ENCODE measurements at regions not wholly inside any gene's neighbourhood (a gene's known extent, or its start where the extent isn't known, plus 50 kb on each side); places are given as distances from the start of the nearest gene placed in this dataset.

DNA sequence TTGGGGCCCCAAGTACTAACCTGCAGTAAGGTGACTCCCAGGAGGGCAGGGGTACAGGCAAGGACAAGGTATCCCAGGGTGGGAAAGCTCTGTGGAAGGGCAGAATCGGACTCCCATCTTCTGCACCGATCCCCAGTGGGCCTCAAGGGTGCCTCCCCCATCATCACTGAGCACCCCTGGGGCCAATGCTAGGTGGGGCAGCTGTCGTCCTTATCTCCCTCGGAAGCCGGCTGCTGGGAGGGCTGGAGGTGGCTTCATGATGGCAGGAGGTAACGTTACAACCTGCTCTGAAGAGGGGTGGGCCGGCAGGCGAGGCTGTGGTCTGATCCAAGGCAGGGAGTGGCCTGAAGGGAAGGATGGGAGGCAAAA, 87.6 kb upstream of the LINC01488 start:
- no peak for TF ChIP-seq CTCF (conservative IDR thresholded peaks at IDR 0.05)
- Mint-ChIP-seq H3K4me1 (no peaks in the 10 kb centered on the region), H3K9me3 (peaks cover 17% of the 10 kb centered on the region), H3K27ac (peak overlapping the region; percentile 44), H3K4me3 (no peak overlapping the region), H3K27me3 (ENCODE audit: insufficient read depth) (no peaks in the 10 kb centered on the region), H3K36me3 (ENCODE audit: low read depth) (no peaks in the 10 kb centered on the region)
- H3K9ac ChIP-seq (ENCODE audit: extremely low read depth, low read length, poor library complexity, severe bottlenecking), result no peak overlapping the region
- H3K27ac ChIP-seq (ENCODE audit: low read depth, low read length), result no peak overlapping the region
- H3K4me1 ChIP-seq (ENCODE audit: control insufficient read depth, insufficient read depth, low read length), result no peaks in the 10 kb centered on the region
- no peak overlapping the region for H3K4me3 ChIP-seq (ENCODE audit: low read length)
- no peaks in the 10 kb centered on the region for H3K27me3 ChIP-seq (ENCODE audit: control insufficient read depth, insufficient read depth, low read length, poor library complexity, severe bottlenecking)
- no peaks in the 10 kb centered on the region for H3K36me3 ChIP-seq (ENCODE audit: control insufficient read depth, insufficient read depth, low read length)
- H3K9me3 ChIP-seq (ENCODE audit: control insufficient read depth, low read length), result peaks cover under 1% of the 10 kb centered on the region
- DNase-seq, result no peak
- 86 to 100% methylated on average over 2 to 8 of the region's 8 CpGs for WGBS, 2 experiments (ENCODE audit: insufficient coverage in 1 of 2, insufficient read length in 1 of 2)

- WGBS, 2 experiments (ENCODE audit: insufficient coverage in 1 of 2, insufficient read length in 1 of 2), result 88 to 92% methylated on average over 13 to 20 of the region's 20 CpGs
- peak overlapping the region; percentile 38 for H3K27ac ChIP-seq (ENCODE audit: low read depth, low read length)
- H3K27me3 Mint-ChIP-seq (ENCODE audit: insufficient read depth), result no peaks in the 10 kb centered on the region
- H3K27ac Mint-ChIP-seq, result peak overlapping the region; percentile 44
- no peaks in the 10 kb centered on the region for H3K36me3 Mint-ChIP-seq (ENCODE audit: low read depth)
- peaks cover 13% of the 10 kb centered on the region for H3K9me3 Mint-ChIP-seq
- H3K36me3 ChIP-seq (ENCODE audit: control insufficient read depth, insufficient read depth, low read length), result no peaks in the 10 kb centered on the region
- no peak overlapping the region for H3K9ac ChIP-seq (ENCODE audit: extremely low read depth, low read length, poor library complexity, severe bottlenecking)
- H3K4me3 Mint-ChIP-seq, result no peak overlapping the region
- no peak for TF ChIP-seq CTCF (conservative IDR thresholded peaks at IDR 0.05)
- no peaks in the 10 kb centered on the region for H3K27me3 ChIP-seq (ENCODE audit: control insufficient read depth, insufficient read depth, low read length, poor library complexity, severe bottlenecking)
- H3K4me3 ChIP-seq (ENCODE audit: low read length), result no peak overlapping the region
- no peaks in the 10 kb centered on the region for H3K9me3 ChIP-seq (ENCODE audit: control insufficient read depth, low read length)
- H3K4me1 ChIP-seq (ENCODE audit: control insufficient read depth, insufficient read depth, low read length), result no peaks in the 10 kb centered on the region
- no peak for DNase-seq
- H3K4me1 Mint-ChIP-seq, result no peaks in the 10 kb centered on the region
These were observed 87.1 kb upstream of the LINC01488 start for GRCh38 chr11:69394234-69394868.

DNA sequence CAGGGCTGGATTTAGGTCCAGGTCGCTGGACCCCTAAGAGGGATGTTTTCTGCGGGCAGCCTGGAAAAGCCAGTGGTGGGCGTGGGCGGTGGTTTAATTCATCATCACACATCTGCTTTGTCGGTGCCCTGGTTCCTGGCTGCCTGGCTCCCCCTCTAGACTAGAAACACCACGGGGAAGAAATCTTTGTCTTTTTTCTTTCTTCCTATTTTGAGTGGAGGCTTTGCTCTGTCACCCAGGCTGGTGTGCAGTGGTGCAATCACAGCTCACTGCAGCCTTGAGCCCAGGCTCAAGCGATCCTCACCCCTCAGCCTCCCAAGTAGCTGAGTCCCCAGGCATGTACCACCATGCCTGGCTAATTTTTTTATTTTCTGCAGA, 86.6 kb upstream of the LINC01488 start:
- H3K36me3 Mint-ChIP-seq (ENCODE audit: low read depth), result no peaks in the 10 kb centered on the region
- H3K4me3 Mint-ChIP-seq, result no peak overlapping the region
- no peaks in the 10 kb centered on the region for H3K4me1 Mint-ChIP-seq
- no peak for TF ChIP-seq CTCF (conservative IDR thresholded peaks at IDR 0.05)
- H3K9me3 Mint-ChIP-seq, result peaks cover 11% of the 10 kb centered on the region
- H3K4me1 ChIP-seq (ENCODE audit: control insufficient read depth, insufficient read depth, low read length), result no peaks in the 10 kb centered on the region
- DNase-seq, result no peak
- no peak overlapping the region for H3K9ac ChIP-seq (ENCODE audit: extremely low read depth, low read length, poor library complexity, severe bottlenecking)
- H3K36me3 ChIP-seq (ENCODE audit: control insufficient read depth, insufficient read depth, low read length), result no peaks in the 10 kb centered on the region
- no peak overlapping the region for H3K27ac Mint-ChIP-seq
- no peak overlapping the region for H3K4me3 ChIP-seq (ENCODE audit: low read length)
- H3K27me3 ChIP-seq (ENCODE audit: control insufficient read depth, insufficient read depth, low read length, poor library complexity, severe bottlenecking), result no peaks in the 10 kb centered on the region
- no peaks in the 10 kb centered on the region for H3K27me3 Mint-ChIP-seq (ENCODE audit: insufficient read depth)
- H3K9me3 ChIP-seq (ENCODE audit: control insufficient read depth, low read length), result no peaks in the 10 kb centered on the region
- H3K27ac ChIP-seq (ENCODE audit: low read depth, low read length), result peak overlapping the region; percentile 38
- WGBS, 2 experiments (ENCODE audit: insufficient coverage in 1 of 2, insufficient read length in 1 of 2), result 85 to 87% methylated on average over 7 of the region's 7 CpGs

Measured in endodermal cell (in vitro differentiated cells).